PC-3 (cell line): ENCODE measurements at regions not wholly inside any gene's neighbourhood (a gene's known extent, or its start where the extent isn't known, plus 50 kb on each side); places are given as distances from the start of the nearest gene placed in this dataset.

Experiments used
- ATAC-seq: fragments of 200-7000 bp; cut with Tn5 transposase; 2 replicates; pipeline ENCODE4 v1.9.1; 2020; ENCODE audit warnings: mild to moderate bottlenecking, moderate library complexity
- BruUV-seq: library from RNA; stranded (reverse); fragments of 400-500 nt; replicated peaks from 2 replicates; lab custom pipeline; 2021; lab: Mats Ljungman, UMichigan
- CTCF ChIA-PET: fragments of 300-600 bp; sonication (Branson Sonifier 250); formaldehyde crosslinking; loops from one replicate; lab custom pipeline; 2022; ENCODE audit warnings: antibody characterized with exemption; lab: Charles Lee
- POLR2A ChIA-PET: fragments of 300-600 bp; sonication (Branson Sonifier 250); formaldehyde crosslinking; loops from one replicate; lab custom pipeline; 2022; ENCODE audit warnings: antibody characterized with exemption; ENCODE audit not compliant: unreplicated experiment; lab: Charles Lee
- DNase-seq: peaks from one replicate; pipeline ENCODE4 v3.0.0-alpha.2; 2015
- H2AFZ ChIP-seq: fragments of 300-600 bp; sonication (generic); 2 replicates; pipeline ENCODE4 v1.6.0; 2016; ENCODE audit warnings: antibody characterized with exemption, low read length
- H3F3A ChIP-seq: fragments of 300-600 bp; sonication (generic); one replicate; pipeline ENCODE4 v1.6.0; 2017; ENCODE audit warnings: antibody characterized with exemption, low read length, control low read depth, mild to moderate bottlenecking; ENCODE audit not compliant: unreplicated experiment
- H3K27ac ChIP-seq: fragments of 300-600 bp; sonication (generic); 2 replicates; pipeline ENCODE4 v1.5.1; 2016; ENCODE audit warnings: mild to moderate bottlenecking, low read length
- H3K27me3 ChIP-seq: fragments of 300-600 bp; sonication (generic); 2 replicates; pipeline ENCODE4 v1.6.1; 2016; ENCODE audit warnings: low read length, mixed read lengths
- H3K36me3 ChIP-seq: fragments of 300-600 bp; sonication (generic); 2 replicates; pipeline ENCODE4 v1.6.1; 2016; ENCODE audit warnings: low read depth, mixed run types, low read length, mixed read lengths
- H3K4me1 ChIP-seq: fragments of 300-600 bp; sonication (generic); 2 replicates; pipeline ENCODE4 v1.5.1; 2016; ENCODE audit warnings: low read length; ENCODE audit not compliant: insufficient read depth
- H3K4me2 ChIP-seq: fragments of 300-600 bp; sonication (generic); 2 replicates; pipeline ENCODE4 v1.6.0; 2016; ENCODE audit warnings: low read length
- H3K4me3 ChIP-seq: fragments of 300-600 bp; sonication (generic); 2 replicates; pipeline ENCODE4 v1.5.1; 2016; ENCODE audit warnings: mild to moderate bottlenecking, low read length, mixed read lengths
- H3K79me2 ChIP-seq: fragments of 300-600 bp; sonication (generic); 2 replicates; pipeline ENCODE4 v1.6.1; 2017; ENCODE audit warnings: low read length, mixed read lengths
- H3K9ac ChIP-seq: fragments of 300-600 bp; sonication (generic); 2 replicates; pipeline ENCODE4 v1.6.0; 2016; ENCODE audit warnings: mild to moderate bottlenecking, low read length
- H3K9me2 ChIP-seq: fragments of 300-600 bp; sonication (generic); replicated peaks from 2 replicates; pipeline ENCODE4 v1.6.1; 2016; ENCODE audit warnings: mixed run types, low read length, mixed read lengths
- H3K9me3 ChIP-seq: fragments of 300-600 bp; sonication (generic); 2 replicates; pipeline ENCODE4 v1.6.1; 2016; ENCODE audit warnings: low read length, mixed read lengths
- H4K20me1 ChIP-seq: fragments of 300-600 bp; sonication (generic); 2 replicates; pipeline ENCODE4 v1.6.1; 2016; ENCODE audit warnings: low read length, mixed read lengths
- CTCF ChIP-seq: fragments of 300-600 bp; sonication (generic); conservative IDR thresholded peaks from 2 replicates; pipeline ENCODE4 v1.5.1; 2017; ENCODE audit warnings: antibody characterized with exemption, low read depth, mild to moderate bottlenecking, low read length
- EZH2 ChIP-seq: fragments of 300-600 bp; sonication (generic); IDR thresholded peaks from one replicate; pipeline ENCODE4 v1.6.1; 2017; ENCODE audit warnings: antibody characterized with exemption, mild to moderate bottlenecking, low read length; ENCODE audit not compliant: unreplicated experiment
- EZH2phosphoT487 ChIP-seq: fragments of 300-600 bp; sonication (generic); IDR thresholded peaks from 2 replicates; pipeline ENCODE4 v1.6.1; 2018; ENCODE audit warnings: mild to moderate bottlenecking, antibody characterized with exemption, low read length, borderline replicate concordance
- intact Hi-C: fragments of 100-400 bp; cut with micrococcal nuclease; formaldehyde crosslinking; loops from 2 replicates; pipeline ENCODE4 v1.9.0; 2023

DNA sequence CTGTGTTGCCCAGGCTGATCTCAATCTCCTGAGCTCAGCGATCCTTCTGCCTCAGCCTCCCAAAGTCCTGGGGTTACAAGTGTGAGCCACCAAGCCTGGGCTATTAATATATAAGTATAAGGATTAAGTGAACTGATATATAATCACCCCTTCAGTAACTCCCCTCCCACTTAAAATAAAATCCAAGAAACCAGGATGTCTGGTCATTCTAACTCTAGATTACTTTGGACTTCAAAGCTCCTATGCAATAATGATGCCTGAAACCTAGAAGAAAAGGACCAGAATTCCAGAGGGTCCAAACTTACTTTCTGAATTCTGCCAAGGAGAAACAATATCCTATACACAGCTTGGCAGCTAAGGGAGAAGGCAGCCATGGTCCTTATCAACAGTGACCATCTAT lies 206.8 kb upstream of the ZNF217 start:
- Histone ChIP-seq H3K9ac (peak overlapping the region; percentile 14), H4K20me1 (no peaks in the 10 kb centered on the region), H3F3A (peaks cover 9% of the 10 kb centered on the region), H3K9me3 (no peaks in the 10 kb centered on the region), H3K27ac (peak overlapping the region; percentile 53), H2AFZ (no peak overlapping the region), H3K79me2 (no peaks in the 10 kb centered on the region), H3K4me1 (peaks cover 29% of the 10 kb centered on the region), H3K36me3 (no peaks in the 10 kb centered on the region), H3K4me3 (no peak overlapping the region), H3K4me2 (no peak overlapping the region), H3K9me2 (no peaks in the 10 kb centered on the region), H3K27me3 (no peaks in the 10 kb centered on the region)
- BruUV-seq = no TSS peak
- ATAC-seq (no peak), DNase-seq (no peak)
- ChIA-PET POLR2A (no interaction called here), CTCF (no interaction called here)
- TF ChIP-seq EZH2phosphoT487 = no peak
- intact Hi-C loops = no loop called here

GRCh38 chr20:53797085-53797484 lies 203.4 kb upstream of the ZNF217 start:
- Histone ChIP-seq H3K36me3 (no peaks in the 10 kb centered on the region), H3K27ac (no peak overlapping the region), H3F3A (no peaks in the 10 kb centered on the region), H3K79me2 (no peaks in the 10 kb centered on the region), H3K9me2 (no peaks in the 10 kb centered on the region), H3K4me2 (no peak overlapping the region), H3K4me1 (peaks cover 28% of the 10 kb centered on the region), H4K20me1 (no peaks in the 10 kb centered on the region), H2AFZ (no peak overlapping the region), H3K9me3 (no peaks in the 10 kb centered on the region), H3K27me3 (no peaks in the 10 kb centered on the region), H3K4me3 (no peak overlapping the region), H3K9ac (no peak overlapping the region)
- DNase-seq = no peak
- no peak for TF ChIP-seq EZH2phosphoT487
- TF ChIP-seq CTCF = no peak
- no peak for TF ChIP-seq EZH2
- intact Hi-C loops = no loop called here
- CTCF ChIA-PET = no interaction called here
- no TSS peak for BruUV-seq
- POLR2A ChIA-PET = no interaction called here
- no peak for ATAC-seq

- Histone ChIP-seq H3K27ac (no peak overlapping the region), H3K4me2 (no peak overlapping the region), H4K20me1 (no peaks in the 10 kb centered on the region), H3K9ac (no peak overlapping the region), H3K36me3 (no peaks in the 10 kb centered on the region), H3K4me3 (no peak overlapping the region), H3K9me3 (no peaks in the 10 kb centered on the region), H2AFZ (no peak overlapping the region), H3K79me2 (no peaks in the 10 kb centered on the region), H3F3A (no peaks in the 10 kb centered on the region), H3K27me3 (no peaks in the 10 kb centered on the region), H3K9me2 (no peaks in the 10 kb centered on the region), H3K4me1 (peaks cover 23% of the 10 kb centered on the region)
- POLR2A ChIA-PET = no interaction called here
- CTCF ChIA-PET = no interaction called here
- ATAC-seq = peak; percentile 35; the same call in 1 of the 2 replicates
- no TSS peak for BruUV-seq
- DNase-seq = peak; percentile 49
- intact Hi-C loops = no loop called here
- TF ChIP-seq EZH2phosphoT487 (no peak), CTCF (no peak), EZH2 (no peak)
Measured at GRCh38 chr20:53795170-53795569, 201.5 kb upstream of the ZNF217 start.
